ENCODE measurements at regions not wholly inside any gene's neighbourhood (a gene's known extent, or its start where the extent isn't known, plus 50 kb on each side); places are given as distances from the start of the nearest gene placed in this dataset.

GRCh38 chr12:108394196-108394595 lies 55.1 kb upstream of the CMKLR1 start:
- no peak for TF ChIP-seq EP300 (IDR thresholded peaks at IDR 0.05)
- TF ChIP-seq, protein P1, sequence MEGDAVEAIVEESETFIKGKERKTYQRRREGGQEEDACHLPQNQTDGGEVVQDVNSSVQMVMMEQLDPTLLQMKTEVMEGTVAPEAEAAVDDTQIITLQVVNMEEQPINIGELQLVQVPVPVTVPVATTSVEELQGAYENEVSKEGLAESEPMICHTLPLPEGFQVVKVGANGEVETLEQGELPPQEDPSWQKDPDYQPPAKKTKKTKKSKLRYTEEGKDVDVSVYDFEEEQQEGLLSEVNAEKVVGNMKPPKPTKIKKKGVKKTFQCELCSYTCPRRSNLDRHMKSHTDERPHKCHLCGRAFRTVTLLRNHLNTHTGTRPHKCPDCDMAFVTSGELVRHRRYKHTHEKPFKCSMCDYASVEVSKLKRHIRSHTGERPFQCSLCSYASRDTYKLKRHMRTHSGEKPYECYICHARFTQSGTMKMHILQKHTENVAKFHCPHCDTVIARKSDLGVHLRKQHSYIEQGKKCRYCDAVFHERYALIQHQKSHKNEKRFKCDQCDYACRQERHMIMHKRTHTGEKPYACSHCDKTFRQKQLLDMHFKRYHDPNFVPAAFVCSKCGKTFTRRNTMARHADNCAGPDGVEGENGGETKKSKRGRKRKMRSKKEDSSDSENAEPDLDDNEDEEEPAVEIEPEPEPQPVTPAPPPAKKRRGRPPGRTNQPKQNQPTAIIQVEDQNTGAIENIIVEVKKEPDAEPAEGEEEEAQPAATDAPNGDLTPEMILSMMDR (IDR thresholded peaks at IDR 0.05): no peak
- no peak for TF ChIP-seq POLR2A (IDR thresholded peaks at IDR 0.05)
- 42 to 49% methylated on average over 5 of the region's 5 CpGs for WGBS, 2 donors
- Histone ChIP-seq H3K9me3 (peaks cover 0 to 7% (median 0%) of the 10 kb centered on the region in 4 donors), H3K27me3 (no peaks in the 10 kb centered on the region), H3K27ac (no peak overlapping the region), H3K4me3 (no peak overlapping the region), H3K36me3 (no peaks in the 10 kb centered on the region), H3K4me1 (peaks cover 0 to 5% (median 0%) of the 10 kb centered on the region in 4 donors)
- no peak for DNase-seq (ENCODE audit: low spot score in 2 of 2)

GRCh38 chr12:108392284-108392683 lies 53.2 kb upstream of the CMKLR1 start:
- 83 to 84% methylated on average over 5 of the region's 5 CpGs for WGBS, 2 donors
- Histone ChIP-seq H3K9me3 (peaks cover 0 to 7% (median 0%) of the 10 kb centered on the region in 4 donors), H3K4me1 (peaks cover 0 to 5% (median 0%) of the 10 kb centered on the region in 4 donors), H3K4me3 (no peak overlapping the region), H3K36me3 (no peaks in the 10 kb centered on the region), H3K27me3 (no peaks in the 10 kb centered on the region), H3K27ac (no peak overlapping the region)
- TF ChIP-seq EP300 (IDR thresholded peaks at IDR 0.05): no peak
- no peak for DNase-seq (ENCODE audit: low spot score in 2 of 2)

DNA sequence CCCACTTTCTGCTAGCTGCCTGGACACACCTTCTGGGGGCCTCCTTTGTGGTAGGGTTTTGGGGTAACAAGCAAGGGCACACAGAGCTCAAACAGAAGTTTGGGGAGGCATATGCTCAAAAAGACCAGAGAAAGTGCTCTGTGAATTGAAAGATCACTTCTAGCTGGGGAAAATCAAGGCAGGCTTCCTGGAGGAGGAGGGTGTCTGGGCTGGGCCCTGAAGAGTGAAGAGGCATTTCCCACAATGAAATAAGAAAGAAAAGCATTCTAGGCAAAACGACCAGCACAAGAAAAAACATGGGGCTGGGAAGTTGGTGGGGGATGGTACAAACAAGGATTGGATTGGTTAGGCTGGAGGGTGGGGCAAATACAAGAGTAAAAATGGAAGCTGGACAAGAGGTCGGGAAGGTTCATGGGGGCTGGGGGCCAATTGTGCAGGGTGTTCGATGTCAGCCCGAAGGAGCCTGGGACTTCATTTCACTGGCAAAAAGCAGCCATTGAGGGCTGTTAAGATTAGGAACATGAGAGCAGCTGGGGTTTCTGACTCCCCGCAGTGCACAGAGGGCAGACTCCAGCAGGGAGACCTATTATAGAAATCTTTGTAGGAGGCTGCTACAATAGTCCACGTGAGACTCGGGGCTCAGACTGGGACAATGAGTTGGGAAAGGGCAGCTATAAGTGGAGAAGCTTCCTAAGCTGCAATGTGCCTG lies 51.5 kb upstream of the CMKLR1 start:
- Histone ChIP-seq H3K4me3 (no peak overlapping the region), H3K4me1 (peaks cover 0 to 5% (median 0%) of the 10 kb centered on the region in 4 donors), H3K9me3 (no peaks in the 10 kb centered on the region), H3K27me3 (no peaks in the 10 kb centered on the region), H3K27ac (no peak overlapping the region), H3K36me3 (no peaks in the 10 kb centered on the region)
- DNase-seq (ENCODE audit: low spot score in 2 of 2): no peak
- 30 to 33% methylated on average over 7 of the region's 7 CpGs for WGBS, 2 donors
- TF ChIP-seq, protein P1 (IDR thresholded peaks at IDR 0.05): no peak
- TF ChIP-seq POLR2A (IDR thresholded peaks at IDR 0.05) (no peak), EP300 (IDR thresholded peaks at IDR 0.05) (no peak)

- H3K9me3 ChIP-seq: peaks cover 0 to 8% (median 0%) of the 10 kb centered on the region in 4 donors
- H3K27me3 ChIP-seq: no peaks in the 10 kb centered on the region
- no peak overlapping the region for H3K27ac ChIP-seq
- H3K36me3 ChIP-seq: no peaks in the 10 kb centered on the region
- no peak overlapping the region for H3K4me3 ChIP-seq
- 93 to 94% methylated on average over 1 of the region's 1 CpG for WGBS, 2 donors
- DNase-seq (ENCODE audit: low spot score in 2 of 2): no peak
- TF ChIP-seq, protein P1 (IDR thresholded peaks at IDR 0.05): no peak
- TF ChIP-seq POLR2A (IDR thresholded peaks at IDR 0.05): no peak
- TF ChIP-seq EP300 (IDR thresholded peaks at IDR 0.05): no peak
- peaks cover 0 to 5% (median 0%) of the 10 kb centered on the region in 4 donors for H3K4me1 ChIP-seq
Measured at GRCh38 chr12:108389544-108389943, 50.4 kb upstream of the CMKLR1 start.
